NCI-H2107 treated with DMSO at 0.1 percent for 48 hours (cell line): ENCODE measurements at regions not wholly inside any gene's neighbourhood (a gene's known extent, or its start where the extent isn't known, plus 50 kb on each side); places are given as distances from the start of the nearest gene placed in this dataset.
"Not testable (repeated sequence)": the region's sequence is repeated elsewhere in the genome, so short reads cannot be mapped to it uniquely, and the experiment has no call there.

Experiments
- DNase-seq: peaks from one replicate; lab custom pipeline; 2025; ENCODE audit not compliant: unreplicated experiment; lab: John Stamatoyannopoulos, UW

- no peak for DNase-seq
These were observed 129.7 kb downstream of the EPC1 start for GRCh38 chr10:32217216-32217615.

- DNase-seq = not testable (repeated sequence)
These were observed 133.1 kb downstream of the EPC1 start for GRCh38 chr10:32213838-32214237.

GRCh38 chr10:32211046-32211363 is 136.0 kb downstream of the EPC1 start:
- DNase-seq = no peak

GRCh38 chr10:32210306-32211045 is 136.5 kb downstream of the EPC1 start:
- peak; percentile 11 for DNase-seq

- DNase-seq = not testable (repeated sequence)
These were observed 139.0 kb downstream of the EPC1 start for GRCh38 chr10:32208005-32208404.

- DNase-seq = no peak
These were observed 139.4 kb downstream of the EPC1 start for GRCh38 chr10:32207544-32207943.

GRCh38 chr10:32205670-32206069 is 141.3 kb downstream of the EPC1 start:
- no peak for DNase-seq

- DNase-seq = no peak
These were observed 142.4 kb downstream of the EPC1 start for GRCh38 chr10:32204606-32205005.

GRCh38 chr10:32199714-32200394 is 143.6 kb upstream of the KIF5B start:
- no peak for DNase-seq

GRCh38 chr10:32197423-32197822 is 141.2 kb upstream of the KIF5B start:
- no peak for DNase-seq

GRCh38 chr10:32190890-32191491 is 134.8 kb upstream of the KIF5B start:
- DNase-seq = no peak

GRCh38 chr10:32189400-32190084 is 133.3 kb upstream of the KIF5B start:
- DNase-seq = no peak

- DNase-seq = not testable (repeated sequence)
These were observed 132.4 kb upstream of the KIF5B start for GRCh38 chr10:32188601-32189000.

GRCh38 chr10:32187686-32188085 is 131.5 kb upstream of the KIF5B start:
- DNase-seq = no peak

- not testable (repeated sequence) for DNase-seq
These were observed 127.4 kb upstream of the KIF5B start for GRCh38 chr10:32183652-32184051.

- DNase-seq = no peak
These were observed 126.3 kb upstream of the KIF5B start for GRCh38 chr10:32182476-32182875.

GRCh38 chr10:32180390-32181280 is 124.4 kb upstream of the KIF5B start:
- DNase-seq = no peak

- no peak for DNase-seq
These were observed 123.6 kb upstream of the KIF5B start for GRCh38 chr10:32179836-32180235.

- not testable (repeated sequence) for DNase-seq
These were observed 121.4 kb upstream of the KIF5B start for GRCh38 chr10:32177594-32177993.

GRCh38 chr10:32175629-32176028 is 119.4 kb upstream of the KIF5B start:
- no peak for DNase-seq
